GM19239 (cell line): ENCODE measurements at regions not wholly inside any gene's neighbourhood (a gene's known extent, or its start where the extent isn't known, plus 50 kb on each side); places are given as distances from the start of the nearest gene placed in this dataset.
A peak's percentile ranks its signal among the peaks of the same experiment; 100 is the strongest.
"Not testable (repeated sequence)": the region's sequence is repeated elsewhere in the genome, so short reads cannot be mapped to it uniquely, and the experiment has no call there.

Experiments
- DNase-seq: peaks from one replicate; pipeline ENCODE4 v3.0.0; 2011; ENCODE audit warnings: low spot score; ENCODE audit not compliant: insufficient read length
- FAIRE-seq: peaks from 2 replicates; lab custom pipeline; 2011; peaks lifted over from hg19 to GRCh38; lab: Jason Lieb, UNC

- FAIRE-seq: peak; percentile 53
- no peak for DNase-seq
Observed at GRCh38 chr4:111954550-111954949, 190.7 kb upstream of the FAM241A start.

DNA sequence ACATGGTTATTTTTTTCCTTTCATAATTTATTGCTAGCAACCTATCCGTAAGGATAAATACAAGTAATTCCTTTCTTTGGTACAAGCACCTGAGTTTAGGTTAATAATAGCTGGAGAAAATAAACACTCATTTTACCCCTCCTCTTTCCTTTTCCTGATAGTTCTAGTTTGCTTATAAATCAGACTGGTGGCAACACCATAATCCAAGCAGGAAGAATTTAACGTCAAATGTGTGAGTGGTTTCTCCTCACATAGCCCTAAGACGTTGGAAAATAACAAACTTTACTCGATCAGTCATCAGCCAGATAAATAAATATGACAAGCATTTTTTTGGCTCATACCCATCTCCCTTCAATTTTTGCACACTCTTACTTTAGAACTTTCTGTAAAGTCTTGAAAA, 190.3 kb upstream of the FAM241A start:
- no peak for DNase-seq
- peak; percentile 11 for FAIRE-seq

DNA sequence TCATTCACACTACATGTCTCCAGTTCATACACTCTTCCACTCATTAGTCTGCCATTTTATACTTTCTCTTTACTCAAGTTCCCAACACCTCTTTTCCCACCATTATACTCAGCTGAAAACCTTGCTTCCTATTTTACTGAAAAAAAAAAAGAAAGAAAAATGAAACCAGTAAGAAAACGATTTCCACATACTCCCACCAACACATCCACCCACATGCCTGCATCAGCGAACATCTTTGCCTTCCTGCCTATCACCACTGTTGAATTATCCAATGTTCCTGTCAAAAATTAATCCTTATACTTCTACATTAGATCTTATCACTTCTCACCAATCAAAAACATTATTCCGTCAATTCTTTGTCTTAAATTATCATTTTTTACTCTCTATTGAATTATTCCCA, 188.1 kb upstream of the FAM241A start:
- DNase-seq (no peak), FAIRE-seq (no peak)

GRCh38 chr4:111957997-111958396, 187.3 kb upstream of the FAM241A start:
- no peak for FAIRE-seq
- no peak for DNase-seq

DNA sequence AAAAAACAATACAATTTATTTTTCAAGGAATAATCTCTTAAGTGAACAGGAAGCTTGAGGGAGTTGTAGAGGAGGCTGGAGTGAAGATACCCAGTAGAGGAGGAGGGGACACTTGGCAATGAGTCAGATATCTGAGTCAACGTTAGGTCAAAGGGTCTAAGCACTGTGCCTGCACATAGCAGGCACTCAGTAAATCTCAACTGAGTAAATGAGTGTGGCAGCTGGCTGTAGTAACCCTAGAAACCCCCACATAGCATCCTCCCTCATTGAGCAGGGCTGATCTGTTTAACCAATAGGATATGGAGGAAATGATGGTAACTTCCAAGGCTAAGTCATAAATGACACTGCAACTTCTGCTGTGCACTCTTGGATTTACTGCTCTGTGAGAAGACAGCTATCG, 186.0 kb upstream of the FAM241A start:
- FAIRE-seq: no peak
- DNase-seq: no peak

DNA sequence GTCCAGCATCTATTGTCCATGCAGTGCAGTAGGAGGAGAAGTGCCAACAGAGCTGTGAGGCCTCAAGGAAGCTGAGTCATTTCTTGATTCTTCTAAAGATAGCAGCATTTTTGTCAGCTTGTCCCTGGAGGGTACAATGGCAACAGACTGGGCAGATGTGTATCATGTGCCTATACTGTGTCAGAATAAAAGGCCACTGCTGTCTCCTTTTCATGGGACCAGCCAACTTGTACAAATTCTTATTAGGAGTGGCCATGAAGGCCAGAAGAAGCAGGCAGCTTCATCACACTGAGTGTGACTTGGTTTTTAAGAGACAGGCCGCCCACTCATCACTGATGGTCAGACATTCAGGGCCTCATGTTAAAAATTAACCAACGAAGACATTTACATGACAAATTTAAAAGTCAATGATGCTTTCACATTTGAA, 185.0 kb upstream of the FAM241A start:
- DNase-seq: peak; percentile 28
- FAIRE-seq: peak; percentile 98

- not testable (repeated sequence) for DNase-seq, FAIRE-seq
Observed at GRCh38 chr4:111961026-111961425, 184.2 kb upstream of the FAM241A start.

- DNase-seq (no peak), FAIRE-seq (peak; percentile 26)
Observed at GRCh38 chr4:111961809-111962208, 183.4 kb upstream of the FAM241A start.

DNA sequence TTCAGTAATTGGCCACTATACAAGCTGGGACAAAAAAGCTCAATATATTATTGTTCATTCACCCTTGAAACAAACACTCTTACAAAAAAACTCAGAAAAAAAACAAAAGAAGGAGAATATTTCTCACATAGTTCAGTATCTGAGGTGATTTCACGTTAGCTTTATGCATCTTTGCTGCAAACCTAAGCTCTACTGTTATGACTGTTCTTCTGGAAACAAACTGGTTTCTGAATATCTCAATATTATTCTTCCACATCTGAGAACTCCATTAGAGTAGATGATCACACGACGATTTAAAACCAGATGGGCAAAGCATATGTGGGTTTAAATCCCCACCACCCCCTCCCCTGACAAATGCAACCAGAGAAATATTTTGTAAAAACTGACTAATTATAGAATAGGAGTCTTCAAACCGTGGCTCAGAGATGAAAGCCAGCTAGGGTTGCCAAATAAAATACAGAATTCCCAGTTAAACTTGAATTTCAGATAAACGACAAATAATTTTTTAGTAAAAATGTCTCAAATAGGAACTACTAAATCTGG, 182.0 kb upstream of the FAM241A start:
- FAIRE-seq (peak; percentile 53), DNase-seq (no peak)

GRCh38 chr4:111977419-111977965, 167.8 kb upstream of the FAM241A start:
- no peak for FAIRE-seq

DNA sequence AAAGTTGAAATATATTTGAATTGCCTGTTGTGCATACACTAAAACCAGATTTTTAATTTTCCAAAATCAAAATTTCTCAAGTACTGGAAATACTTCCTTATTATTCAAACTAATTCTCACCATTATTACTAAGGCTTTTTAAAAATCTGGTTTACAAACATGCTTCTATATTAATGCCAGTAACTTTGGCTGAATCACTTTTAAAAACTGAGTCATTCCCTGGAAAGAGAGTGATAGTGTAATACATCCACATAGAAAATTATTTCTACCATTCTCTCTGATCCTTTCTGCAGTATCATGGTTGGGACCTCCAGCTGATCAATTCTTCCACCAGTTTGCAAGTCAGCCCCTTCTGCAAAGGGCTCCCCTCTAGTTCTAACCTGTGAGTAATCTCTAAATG, 165.3 kb upstream of the FAM241A start:
- FAIRE-seq: no peak
- DNase-seq: no peak

More at GRCh38 chr4:111977419-111977965, 167.8 kb upstream of the FAM241A start:
- DNase-seq: no peak

- DNase-seq (no peak), FAIRE-seq (peak; percentile 44)
Observed at GRCh38 chr4:111982089-111982488, 163.2 kb upstream of the FAM241A start.

DNA sequence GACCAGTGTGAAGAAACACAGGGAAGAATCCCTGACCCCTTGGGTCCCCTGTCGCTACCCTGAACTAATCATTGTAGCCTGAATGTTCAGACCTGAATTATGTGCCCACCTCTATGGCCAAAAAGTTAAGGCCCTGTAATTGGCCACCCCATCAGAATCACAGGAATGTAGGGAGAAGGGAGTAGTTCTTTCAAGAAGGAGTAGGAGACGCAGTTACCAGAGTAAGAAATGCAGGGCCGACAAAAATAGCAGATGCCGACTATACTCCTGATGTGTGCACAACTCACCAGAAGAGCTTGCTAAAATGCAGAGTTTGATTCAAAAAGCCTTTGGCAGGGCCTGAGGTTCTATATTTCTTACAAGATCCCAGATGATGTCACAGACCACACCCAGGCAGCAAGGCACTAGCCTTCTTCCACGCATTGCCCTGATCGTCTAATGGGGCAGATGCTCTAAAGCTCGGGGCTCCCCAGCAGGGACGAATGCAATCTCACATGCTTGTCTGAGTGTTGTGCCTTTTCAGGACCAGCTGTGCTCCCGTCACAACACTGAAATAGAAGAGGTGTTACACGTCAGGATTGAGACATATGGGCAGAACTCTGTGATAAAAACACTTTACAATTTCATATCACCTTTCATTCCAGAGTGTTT, 161.0 kb upstream of the FAM241A start:
- no peak for FAIRE-seq
- DNase-seq: no peak

DNA sequence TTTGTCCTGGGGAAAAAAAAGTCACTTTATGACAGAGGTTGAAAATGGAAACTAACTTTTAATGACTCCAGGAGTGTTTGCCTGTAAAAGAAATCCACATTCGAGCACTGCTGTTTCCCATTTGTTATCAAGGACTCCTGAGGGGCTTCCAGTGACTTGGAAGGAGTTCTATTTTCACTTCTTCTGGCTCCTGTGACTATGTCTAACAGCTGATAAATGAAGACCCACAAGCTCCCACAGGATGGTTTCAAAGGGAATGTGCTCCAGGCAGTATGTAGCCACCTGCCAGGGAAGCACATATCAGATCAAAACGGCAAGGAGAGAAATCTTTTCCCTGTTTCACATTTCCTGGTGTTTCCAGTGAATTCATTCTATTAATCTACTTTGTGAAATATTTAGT, 159.8 kb upstream of the FAM241A start:
- no peak for DNase-seq
- FAIRE-seq: peak; percentile 55

DNA sequence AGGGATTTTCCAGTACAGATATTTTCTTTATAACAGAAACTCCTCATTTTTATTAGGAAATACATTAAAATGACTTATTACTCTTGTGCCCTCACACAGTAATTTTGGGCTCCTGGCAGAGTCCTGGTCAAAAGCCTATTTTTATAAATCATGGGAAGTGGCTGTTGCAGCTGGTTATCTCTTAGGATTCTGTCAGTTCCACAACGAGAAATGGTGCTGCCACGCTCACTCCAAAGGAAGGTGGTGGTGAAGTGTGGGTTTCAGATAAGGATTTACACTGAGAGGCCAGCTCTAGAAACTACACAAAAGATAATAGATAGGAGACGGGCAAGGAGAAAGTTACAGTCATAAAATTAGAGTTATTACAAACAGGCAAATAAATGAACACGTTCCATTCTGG, 159.2 kb upstream of the FAM241A start:
- FAIRE-seq (no peak), DNase-seq (no peak)

DNA sequence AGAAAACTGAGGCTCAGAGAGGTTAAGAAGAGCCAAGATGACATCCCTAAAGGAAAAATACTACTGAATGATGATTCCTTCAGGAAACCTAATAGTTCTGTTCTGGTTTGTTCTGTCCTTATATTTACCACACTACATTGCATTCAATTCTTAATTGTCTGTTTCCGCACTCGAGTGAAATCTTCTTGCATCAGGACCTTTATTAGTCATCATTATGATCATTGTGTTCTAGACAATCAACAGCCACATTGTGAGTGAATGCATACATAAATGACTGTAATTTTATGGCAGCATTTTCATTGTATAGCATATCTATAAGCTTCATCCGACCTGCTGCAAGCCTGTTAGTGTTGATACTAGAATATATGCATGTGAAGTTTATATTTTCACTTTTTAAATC, 156.7 kb upstream of the FAM241A start:
- FAIRE-seq: no peak

GRCh38 chr4:111989817-111990216, 155.4 kb upstream of the FAM241A start:
- FAIRE-seq (peak; percentile 71), DNase-seq (no peak)

More for the DNA sequence above, 156.7 kb upstream of the FAM241A start:
- DNase-seq: no peak

DNA sequence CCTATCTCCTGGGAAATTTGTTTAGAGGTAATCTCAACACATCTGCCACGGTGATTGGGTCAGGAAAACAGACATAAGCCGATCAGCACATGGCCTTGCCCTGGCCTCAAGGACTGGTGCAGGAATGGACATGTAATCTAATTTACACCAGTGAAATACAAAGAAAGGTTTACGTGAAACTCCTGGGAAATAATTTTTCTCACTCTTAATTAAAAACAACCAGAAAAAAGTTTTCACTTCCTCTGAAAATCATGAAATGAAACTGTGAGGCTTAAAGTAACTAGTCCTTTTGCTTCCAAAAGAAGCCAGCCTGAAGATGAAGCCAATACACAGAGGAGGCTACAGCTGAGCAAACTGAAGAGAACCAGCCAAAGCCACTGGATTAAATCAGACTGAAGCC, 154.1 kb upstream of the FAM241A start:
- DNase-seq: peak; percentile 18
- peak; percentile 98 for FAIRE-seq

- no peak for FAIRE-seq
- no peak for DNase-seq
Observed at GRCh38 chr4:111991797-111992196, 153.5 kb upstream of the FAM241A start.

- FAIRE-seq (peak; percentile 33), DNase-seq (no peak)
Observed at GRCh38 chr4:111992351-111993168, 152.7 kb upstream of the FAM241A start.

DNA sequence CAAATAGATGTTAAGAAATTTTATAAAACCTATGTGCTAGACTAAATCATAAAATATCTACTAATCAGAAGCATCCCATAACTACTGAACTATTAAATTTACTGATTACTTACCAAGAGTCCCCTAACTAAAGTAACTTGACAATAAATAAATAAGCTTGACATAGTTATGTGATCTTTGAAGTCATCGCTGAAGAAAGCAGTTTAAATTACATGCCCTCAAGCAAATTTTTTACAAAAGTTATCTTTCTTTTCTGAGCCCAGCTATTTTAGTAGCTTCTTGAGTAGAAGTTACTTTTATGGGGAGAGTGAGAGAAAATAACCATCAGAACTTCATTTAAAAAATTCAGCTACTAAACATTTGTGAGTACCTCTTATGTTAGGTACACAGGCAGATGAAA, 150.9 kb upstream of the FAM241A start:
- no peak for DNase-seq
- no peak for FAIRE-seq
